ENCODE measurements at regions not wholly inside any gene's neighbourhood (a gene's known extent, or its start where the extent isn't known, plus 50 kb on each side); places are given as distances from the start of the nearest gene placed in this dataset.

- no peak for ATAC-seq (replicated peaks)
- no peak overlapping the region for H3K4me3 Mint-ChIP-seq
- no peak for DNase-seq
These were observed 200.8 kb upstream of the ZC3H12C start for GRCh38 chr11:109892321-109892794.

GRCh38 chr11:109894242-109894641 lies 198.9 kb upstream of the ZC3H12C start:
- Mint-ChIP-seq H3K9me3 (peaks cover 5 to 13% of the 10 kb centered on the region in 2 donors), H3K27ac (no peak overlapping the region), H3K4me1 (ENCODE audit: low read depth in 2 of 2) (no peaks in the 10 kb centered on the region), H3K36me3 (ENCODE audit: insufficient read depth) (no peaks in the 10 kb centered on the region), H3K27me3 (peaks cover 0 to 7% of the 10 kb centered on the region in 2 donors), H3K4me3 (no peak overlapping the region)
- ATAC-seq (replicated peaks) (no peak), DNase-seq (no peak)

More at GRCh38 chr11:109892321-109892794, 200.8 kb upstream of the ZC3H12C start:
- Mint-ChIP-seq H3K27ac (no peak overlapping the region), H3K4me1 (ENCODE audit: low read depth in 2 of 2) (no peaks in the 10 kb centered on the region), H3K36me3 (ENCODE audit: insufficient read depth) (no peaks in the 10 kb centered on the region), H3K9me3 (peaks cover 6 to 9% of the 10 kb centered on the region in 2 donors), H3K27me3 (peaks cover 0 to 7% of the 10 kb centered on the region in 2 donors)

- no peak for DNase-seq
- no peak overlapping the region for H3K27ac Mint-ChIP-seq
- H3K4me1 Mint-ChIP-seq (ENCODE audit: low read depth in 2 of 2), result no peaks in the 10 kb centered on the region
- peaks cover 1 to 13% of the 10 kb centered on the region in 2 donors for H3K9me3 Mint-ChIP-seq
- no peak for ATAC-seq (replicated peaks)
- H3K36me3 Mint-ChIP-seq (ENCODE audit: insufficient read depth), result no peaks in the 10 kb centered on the region
- no peaks in the 10 kb centered on the region for H3K27me3 Mint-ChIP-seq
- no peak overlapping the region for H3K4me3 Mint-ChIP-seq
These were observed 194.6 kb upstream of the ZC3H12C start for GRCh38 chr11:109898592-109898991.

- Mint-ChIP-seq H3K27ac (no peak overlapping the region), H3K27me3 (no peaks in the 10 kb centered on the region), H3K4me3 (no peak overlapping the region), H3K9me3 (peaks cover 0 to 7% of the 10 kb centered on the region in 2 donors), H3K36me3 (ENCODE audit: insufficient read depth) (no peaks in the 10 kb centered on the region), H3K4me1 (ENCODE audit: low read depth in 2 of 2) (no peaks in the 10 kb centered on the region)
- no peak for ATAC-seq (replicated peaks)
- DNase-seq, result no peak
These were observed 190.3 kb upstream of the ZC3H12C start for GRCh38 chr11:109902764-109903433.

- Mint-ChIP-seq H3K4me3 (no peak overlapping the region), H3K4me1 (ENCODE audit: low read depth in 2 of 2) (no peaks in the 10 kb centered on the region), H3K27me3 (no peaks in the 10 kb centered on the region), H3K27ac (no peak overlapping the region), H3K36me3 (ENCODE audit: insufficient read depth) (no peaks in the 10 kb centered on the region), H3K9me3 (peaks cover 0 to 4% of the 10 kb centered on the region in 2 donors)
- DNase-seq (no peak), ATAC-seq (replicated peaks) (no peak)
These were observed 181.7 kb upstream of the ZC3H12C start for GRCh38 chr11:109911488-109911887.

GRCh38 chr11:109914038-109914437 lies 179.2 kb upstream of the ZC3H12C start:
- no peak for ATAC-seq (replicated peaks)
- no peak for DNase-seq
- no peaks in the 10 kb centered on the region for H3K36me3 Mint-ChIP-seq (ENCODE audit: insufficient read depth)
- no peaks in the 10 kb centered on the region for H3K4me1 Mint-ChIP-seq (ENCODE audit: low read depth in 2 of 2)
- no peak overlapping the region for H3K27ac Mint-ChIP-seq
- H3K27me3 Mint-ChIP-seq, result no peaks in the 10 kb centered on the region
- H3K9me3 Mint-ChIP-seq, result peaks cover 0 to 6% of the 10 kb centered on the region in 2 donors
- no peak overlapping the region for H3K4me3 Mint-ChIP-seq

GRCh38 chr11:109914809-109915653 lies 178.2 kb upstream of the ZC3H12C start:
- DNase-seq, result no peak
- H3K27ac Mint-ChIP-seq, result no peak overlapping the region
- no peak overlapping the region for H3K4me3 Mint-ChIP-seq
- no peaks in the 10 kb centered on the region for H3K4me1 Mint-ChIP-seq (ENCODE audit: low read depth in 2 of 2)
- H3K36me3 Mint-ChIP-seq (ENCODE audit: insufficient read depth), result no peaks in the 10 kb centered on the region
- H3K9me3 Mint-ChIP-seq, result peaks cover 0 to 7% of the 10 kb centered on the region in 2 donors
- H3K27me3 Mint-ChIP-seq, result no peaks in the 10 kb centered on the region
- ATAC-seq (replicated peaks), result no peak

- ATAC-seq (replicated peaks), result no peak
- no peaks in the 10 kb centered on the region for H3K9me3 Mint-ChIP-seq
- H3K4me3 Mint-ChIP-seq, result no peak overlapping the region
These were observed 166.3 kb upstream of the ZC3H12C start for GRCh38 chr11:109926941-109927340.

GRCh38 chr11:109929308-109929707 lies 163.9 kb upstream of the ZC3H12C start:
- no peak for DNase-seq
- no peaks in the 10 kb centered on the region for H3K4me1 Mint-ChIP-seq (ENCODE audit: low read depth in 2 of 2)
- no peak overlapping the region for H3K27ac Mint-ChIP-seq
- no peak overlapping the region for H3K4me3 Mint-ChIP-seq
- no peaks in the 10 kb centered on the region for H3K9me3 Mint-ChIP-seq
- no peaks in the 10 kb centered on the region for H3K36me3 Mint-ChIP-seq (ENCODE audit: insufficient read depth)
- H3K27me3 Mint-ChIP-seq, result no peaks in the 10 kb centered on the region
- ATAC-seq (replicated peaks), result no peak

More at GRCh38 chr11:109926941-109927340, 166.3 kb upstream of the ZC3H12C start:
- Mint-ChIP-seq H3K4me1 (ENCODE audit: low read depth in 2 of 2) (no peaks in the 10 kb centered on the region), H3K27me3 (no peaks in the 10 kb centered on the region), H3K27ac (no peak overlapping the region), H3K36me3 (ENCODE audit: insufficient read depth) (no peaks in the 10 kb centered on the region)
- no peak for DNase-seq

GRCh38 chr11:109933126-109933525 lies 160.1 kb upstream of the ZC3H12C start:
- Mint-ChIP-seq H3K27ac (no peak overlapping the region), H3K4me1 (ENCODE audit: low read depth in 2 of 2) (no peaks in the 10 kb centered on the region), H3K27me3 (peaks cover 5 to 7% of the 10 kb centered on the region in 2 donors), H3K9me3 (no peaks in the 10 kb centered on the region), H3K36me3 (ENCODE audit: insufficient read depth) (no peaks in the 10 kb centered on the region), H3K4me3 (no peak overlapping the region)
- DNase-seq, result no peak
- ATAC-seq (replicated peaks), result no peak

- ATAC-seq (replicated peaks), result no peak
- Mint-ChIP-seq H3K36me3 (ENCODE audit: insufficient read depth) (no peaks in the 10 kb centered on the region), H3K4me3 (no peak overlapping the region), H3K9me3 (no peaks in the 10 kb centered on the region), H3K27ac (no peak overlapping the region), H3K4me1 (ENCODE audit: low read depth in 2 of 2) (no peaks in the 10 kb centered on the region), H3K27me3 (peaks cover 6 to 9% of the 10 kb centered on the region in 2 donors)
- no peak for DNase-seq
These were observed 159.0 kb upstream of the ZC3H12C start for GRCh38 chr11:109934151-109934550.

- DNase-seq (no peak), ATAC-seq (replicated peaks) (no peak)
- no peak overlapping the region for H3K27ac Mint-ChIP-seq
- peaks cover 6 to 9% of the 10 kb centered on the region in 2 donors for H3K27me3 Mint-ChIP-seq
- H3K4me3 Mint-ChIP-seq, result no peak overlapping the region
- H3K36me3 Mint-ChIP-seq (ENCODE audit: insufficient read depth), result no peaks in the 10 kb centered on the region
- no peaks in the 10 kb centered on the region for H3K4me1 Mint-ChIP-seq (ENCODE audit: low read depth in 2 of 2)
- no peaks in the 10 kb centered on the region for H3K9me3 Mint-ChIP-seq
These were observed 156.5 kb upstream of the ZC3H12C start for GRCh38 chr11:109936661-109937180.

- Mint-ChIP-seq H3K4me3 (no peak overlapping the region), H3K27ac (no peak overlapping the region), H3K9me3 (no peaks in the 10 kb centered on the region), H3K27me3 (peaks cover 6 to 9% of the 10 kb centered on the region in 2 donors), H3K36me3 (ENCODE audit: insufficient read depth) (no peaks in the 10 kb centered on the region), H3K4me1 (ENCODE audit: low read depth in 2 of 2) (no peaks in the 10 kb centered on the region)
- DNase-seq (no peak), ATAC-seq (replicated peaks) (no peak)
These were observed 155.2 kb upstream of the ZC3H12C start for GRCh38 chr11:109937968-109938367.
